NCI-H1048 (cell line): ENCODE measurements at regions not wholly inside any gene's neighbourhood (a gene's known extent, or its start where the extent isn't known, plus 50 kb on each side); places are given as distances from the start of the nearest gene placed in this dataset.
"Not testable (repeated sequence)": the region's sequence is repeated elsewhere in the genome, so short reads cannot be mapped to it uniquely, and the experiment has no call there.

Experiments
- DNase-seq: peaks from one replicate; lab custom pipeline; 2025; lab: John Stamatoyannopoulos, UW

DNA sequence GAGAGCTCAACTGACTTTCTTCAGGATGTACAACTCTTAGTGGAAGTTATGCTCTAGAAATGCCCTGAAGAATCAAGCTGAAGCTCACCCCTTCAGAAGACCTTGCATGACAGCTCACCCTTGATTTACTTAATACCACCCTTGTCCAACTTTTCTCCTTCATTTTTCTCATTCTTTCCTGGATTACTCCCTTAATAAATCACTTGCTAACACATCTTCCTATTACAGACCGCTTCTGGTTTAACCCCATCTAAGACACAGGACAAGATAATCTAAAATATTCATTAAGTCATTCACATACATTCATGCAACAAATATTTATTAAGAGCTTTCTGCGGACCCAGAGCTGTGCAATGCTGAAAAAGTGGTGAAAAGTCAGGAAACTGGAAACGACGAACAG is 630.7 kb upstream of the RORB start:
- DNase-seq = no peak

DNA sequence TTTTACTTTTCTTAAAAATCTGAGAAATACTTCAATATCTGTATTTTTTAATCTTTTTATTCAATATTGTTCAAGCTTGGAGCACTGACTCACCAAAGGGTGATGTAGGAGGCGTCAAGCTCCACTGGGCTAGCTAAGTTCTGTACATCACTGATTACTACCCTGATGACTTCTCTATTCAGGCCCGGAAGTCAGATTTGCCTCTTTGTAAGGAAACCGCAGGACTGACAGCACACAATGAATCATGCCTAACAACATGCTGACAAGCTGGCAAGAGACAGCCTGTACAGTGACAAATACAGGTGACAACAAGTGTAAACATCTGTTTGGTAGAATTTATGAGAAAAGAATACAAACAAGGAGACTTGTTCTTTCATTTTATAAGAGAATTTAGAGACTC is 627.9 kb upstream of the RORB start:
- no peak for DNase-seq

DNA sequence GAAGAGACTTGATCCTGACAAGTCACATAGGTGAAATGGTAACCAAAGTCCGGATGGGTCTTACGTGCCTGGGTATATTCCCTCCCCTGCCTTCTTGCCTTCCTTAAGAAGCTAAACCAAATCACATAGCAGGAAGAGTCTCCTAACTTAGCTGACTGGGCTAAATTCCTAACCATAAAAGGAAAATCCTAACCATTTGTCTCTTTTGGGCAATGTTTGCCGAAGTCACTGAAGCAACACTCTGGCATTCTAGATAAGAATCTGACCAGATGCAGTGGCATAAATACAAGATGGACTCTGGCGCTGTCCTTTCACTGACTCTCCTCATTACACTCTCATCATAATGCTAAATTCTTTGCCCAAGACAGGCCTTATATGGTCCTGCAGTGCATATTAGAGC is 625.5 kb upstream of the RORB start:
- DNase-seq = no peak

DNA sequence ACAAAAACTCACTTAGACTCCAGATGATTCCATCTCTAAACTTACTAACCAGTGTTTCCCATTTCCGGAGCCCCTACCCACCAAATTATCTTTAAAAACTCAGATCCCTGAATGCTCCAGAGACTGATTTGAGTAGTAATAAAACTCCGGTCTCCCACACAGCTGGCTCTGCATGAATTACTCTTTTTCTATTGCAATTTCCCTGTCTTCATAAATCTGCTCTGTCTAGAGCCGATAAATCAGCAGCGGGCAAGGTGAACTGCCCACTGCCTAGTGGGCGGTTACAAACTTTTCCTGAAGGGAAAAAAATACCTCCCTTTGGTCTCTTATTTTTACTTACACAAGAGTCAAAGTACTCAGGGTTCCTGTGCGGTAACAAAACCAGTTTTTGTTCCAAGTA is 624.4 kb upstream of the RORB start:
- DNase-seq = no peak

DNA sequence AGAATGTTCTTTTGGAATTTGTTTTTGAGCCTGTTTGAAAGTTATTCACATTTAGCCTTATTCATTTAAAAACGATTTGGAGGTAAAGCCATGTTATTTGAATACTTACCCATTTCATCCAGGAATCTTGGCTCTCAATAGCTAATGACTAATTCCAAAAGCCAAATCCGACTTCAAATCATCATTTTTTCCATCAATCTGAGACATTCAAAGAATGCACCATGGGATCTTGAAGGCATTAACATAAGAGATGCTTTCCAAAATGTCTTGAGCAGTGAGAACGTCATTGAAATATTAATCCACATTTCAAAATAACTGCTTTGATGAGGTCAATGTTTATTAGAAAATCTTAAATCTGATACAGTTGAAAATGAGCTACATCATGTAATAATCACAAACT is 617.0 kb upstream of the RORB start:
- no peak for DNase-seq

DNA sequence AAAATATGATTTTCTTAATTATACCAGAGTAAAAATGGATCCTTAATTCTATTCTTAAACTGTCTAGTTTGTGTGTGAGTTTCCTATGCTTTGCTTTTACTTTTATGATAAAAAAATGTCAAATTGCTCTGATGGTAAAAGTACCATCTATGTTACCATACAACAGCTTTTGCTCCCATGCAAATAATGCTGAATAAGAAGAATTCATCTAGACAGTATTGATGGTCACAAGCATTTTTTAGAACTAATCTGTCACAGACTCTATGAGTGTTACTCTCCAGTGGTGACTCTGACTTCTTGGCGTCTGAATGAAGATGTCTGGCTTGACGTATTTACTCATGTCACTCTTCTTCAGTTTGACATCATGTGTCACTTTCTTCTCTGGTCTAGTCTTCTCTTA is 608.1 kb upstream of the RORB start:
- no peak for DNase-seq

DNA sequence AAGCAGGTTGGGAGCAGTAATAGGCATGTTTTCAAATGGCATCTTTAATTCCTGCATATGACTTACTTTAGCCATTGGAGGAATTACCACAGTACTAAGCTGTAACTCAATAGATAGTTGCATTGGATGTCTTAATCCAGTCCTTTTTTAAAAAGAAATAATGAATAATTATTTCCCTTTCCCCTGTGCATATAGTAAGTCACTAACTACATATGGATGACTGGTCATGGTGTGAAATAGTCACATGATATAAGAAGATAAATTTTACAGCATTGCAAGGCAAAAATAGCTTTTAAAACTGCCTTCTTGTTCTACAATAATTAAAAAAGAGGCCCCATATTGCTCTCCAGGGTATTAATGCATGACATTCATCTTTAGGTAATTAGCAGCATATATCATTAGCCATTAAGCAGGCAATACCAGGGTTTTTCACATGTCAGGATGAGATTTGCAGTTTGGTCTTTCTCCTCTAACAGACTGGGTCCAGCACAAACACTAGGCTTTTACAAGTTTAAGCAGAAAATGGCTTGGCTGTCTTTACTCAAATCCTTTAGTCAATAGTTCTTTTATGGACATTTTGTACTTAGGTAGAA is 606.4 kb upstream of the RORB start:
- no peak for DNase-seq

DNA sequence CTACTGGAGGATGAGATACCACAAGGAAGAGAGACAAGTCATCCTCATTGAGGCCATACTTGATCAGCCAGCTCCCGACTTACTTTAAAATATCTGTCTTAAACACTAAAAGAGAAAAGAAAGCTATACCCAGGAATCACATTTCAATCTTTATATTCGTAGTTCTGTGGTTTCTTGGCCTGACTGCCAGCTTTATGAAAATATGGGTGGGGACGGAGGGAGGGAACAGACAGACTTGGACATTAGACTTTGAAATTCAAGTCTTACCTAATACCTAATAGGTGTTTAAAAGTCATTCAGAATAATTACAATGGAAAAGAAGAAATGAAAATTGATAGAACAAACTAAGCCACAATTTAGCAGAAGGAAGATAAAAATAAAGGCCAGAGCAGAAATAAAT is 604.8 kb upstream of the RORB start:
- no peak for DNase-seq

DNA sequence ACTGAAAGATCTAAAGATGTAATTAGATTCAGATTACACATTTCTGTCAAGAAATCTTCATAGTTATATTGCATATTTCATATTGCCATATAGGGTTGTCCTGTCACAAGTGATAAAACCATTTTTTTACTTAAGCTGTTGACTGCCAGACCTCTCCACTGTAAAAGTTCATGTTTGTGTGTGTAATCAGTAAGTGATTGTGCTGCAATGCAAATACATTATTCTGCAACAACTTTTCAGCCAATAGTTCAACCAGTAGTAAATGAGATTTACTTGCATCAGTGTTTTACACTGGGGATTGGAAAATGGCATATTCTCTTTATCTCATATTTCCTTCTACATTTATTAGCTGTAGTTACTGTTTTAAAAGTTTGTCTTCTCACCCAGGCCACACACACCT is 603.9 kb upstream of the RORB start:
- DNase-seq = no peak

DNA sequence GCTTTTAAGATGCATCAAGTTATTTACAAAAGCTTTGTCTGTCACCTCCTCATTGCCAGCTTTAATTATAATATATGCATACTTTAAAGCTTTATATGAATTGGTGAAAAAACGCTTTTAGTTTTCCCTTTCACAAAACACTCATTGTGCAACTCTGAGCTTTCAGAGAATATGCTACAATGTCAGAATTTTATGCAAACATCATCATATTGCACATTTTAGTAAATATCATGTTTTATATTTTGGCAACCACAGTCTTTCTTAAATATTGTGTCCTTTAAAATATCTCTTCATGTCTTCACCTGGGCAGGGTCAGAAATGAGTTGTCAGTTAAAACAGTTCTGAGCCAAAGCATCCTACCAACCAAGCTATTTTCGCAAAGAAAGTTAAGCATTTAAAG is 601.1 kb upstream of the RORB start:
- DNase-seq = no peak

DNA sequence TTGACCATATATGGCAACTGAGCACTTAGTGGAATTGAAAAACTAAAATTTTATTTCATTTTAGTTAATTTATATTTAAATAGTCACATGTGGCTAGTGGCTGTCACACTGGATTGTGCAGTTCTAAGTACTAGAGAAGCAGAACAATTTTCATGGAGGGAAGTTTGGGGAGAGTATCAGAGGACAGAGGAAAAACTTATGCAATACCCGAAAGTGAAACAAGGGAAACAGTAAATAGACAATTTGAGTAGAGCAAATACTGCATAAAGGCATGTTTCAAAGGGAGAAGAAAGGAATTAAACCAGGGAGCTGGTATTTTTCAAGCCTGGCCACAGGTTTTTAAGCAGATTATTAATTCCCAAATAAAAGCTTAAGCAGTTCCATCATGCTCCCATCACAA is 590.5 kb upstream of the RORB start:
- DNase-seq = no peak

DNA sequence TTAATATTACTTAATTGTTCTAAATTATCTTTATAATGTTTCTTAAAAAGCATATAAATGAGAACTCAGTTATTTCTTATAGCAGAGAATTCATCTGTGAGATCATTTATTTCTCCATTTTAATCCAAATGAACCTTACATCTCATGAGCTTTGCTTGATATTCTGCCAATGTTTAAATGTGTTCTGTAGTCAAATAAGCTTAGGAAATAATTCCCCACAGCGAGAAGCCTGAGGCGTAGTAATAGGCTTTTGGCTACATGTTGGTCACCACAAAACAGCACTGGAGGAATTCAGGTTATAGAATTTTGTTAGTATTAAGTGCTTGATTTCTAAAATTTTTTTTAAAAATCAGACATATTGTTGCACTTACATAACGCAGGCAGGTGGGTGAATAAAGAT is 585.3 kb upstream of the RORB start:
- DNase-seq = peak; percentile 24

DNA sequence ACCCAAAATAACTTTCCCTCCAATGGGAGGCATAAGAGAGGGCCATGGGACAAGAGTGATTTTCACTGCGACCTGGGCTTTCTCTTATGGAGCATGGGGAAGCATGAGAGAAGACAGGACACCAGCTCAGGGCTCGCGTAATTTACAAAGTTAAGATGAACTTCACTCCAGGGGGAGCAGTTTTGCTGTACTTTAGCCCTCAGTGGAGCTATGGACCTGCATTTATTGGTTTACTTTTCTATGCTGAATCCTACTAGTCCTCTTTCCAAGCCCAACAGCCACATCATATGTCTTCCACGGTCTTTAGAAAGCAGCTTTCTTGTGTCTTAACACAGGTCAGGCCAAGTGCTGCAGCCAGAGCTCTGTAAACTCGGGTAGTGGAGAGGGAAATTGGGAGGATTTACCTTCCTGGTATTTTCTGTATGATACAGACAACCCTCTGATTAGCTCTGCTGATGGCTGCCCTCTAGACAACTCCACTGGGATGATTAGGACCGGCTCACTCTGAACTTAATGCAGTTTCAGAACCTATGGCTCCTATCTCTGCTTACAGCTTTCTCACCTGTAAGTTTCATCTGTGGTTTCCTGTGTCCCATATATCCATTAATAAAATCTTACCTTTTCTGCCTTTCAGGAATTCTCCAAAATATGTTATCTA is 581.0 kb upstream of the RORB start:
- DNase-seq = no peak

DNA sequence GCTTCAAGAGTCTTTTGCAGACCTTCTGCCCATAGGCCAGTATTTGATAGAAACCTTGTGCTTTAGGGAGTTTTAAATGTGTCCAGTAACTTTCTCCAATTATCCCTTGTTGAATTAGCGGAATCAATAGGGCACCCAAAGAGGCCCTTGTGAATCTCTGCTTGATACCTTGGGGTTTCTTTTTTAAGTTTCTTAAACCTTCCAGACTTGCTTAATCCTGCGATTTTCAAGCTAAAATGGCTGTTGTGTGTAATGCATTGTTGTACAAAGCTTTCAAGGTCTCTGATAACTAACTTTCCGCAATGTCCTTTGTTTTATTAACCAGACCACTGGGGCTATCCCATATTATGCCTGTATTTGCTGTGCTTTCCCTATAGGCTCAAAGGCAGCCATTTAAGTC is 577.4 kb upstream of the RORB start:
- DNase-seq = no peak

DNA sequence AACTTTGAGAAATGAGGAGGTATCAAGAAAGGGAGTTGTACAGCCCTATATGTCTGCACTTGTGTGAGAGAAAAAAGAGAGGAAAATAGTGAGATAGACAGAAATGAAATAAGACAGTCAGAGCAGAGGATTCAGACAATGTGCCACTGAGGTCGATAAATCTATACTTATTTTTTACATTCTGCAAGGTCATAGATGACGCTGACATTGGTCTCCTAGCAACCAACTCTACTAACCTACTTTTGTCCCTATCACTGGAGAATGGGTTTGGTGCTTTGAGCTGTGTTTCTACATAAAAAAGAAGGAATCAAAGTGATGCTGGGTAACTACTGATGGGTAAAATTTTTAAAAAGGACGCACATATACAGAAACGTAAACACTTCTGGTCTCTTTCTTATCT is 573.3 kb upstream of the RORB start:
- DNase-seq = no peak

DNA sequence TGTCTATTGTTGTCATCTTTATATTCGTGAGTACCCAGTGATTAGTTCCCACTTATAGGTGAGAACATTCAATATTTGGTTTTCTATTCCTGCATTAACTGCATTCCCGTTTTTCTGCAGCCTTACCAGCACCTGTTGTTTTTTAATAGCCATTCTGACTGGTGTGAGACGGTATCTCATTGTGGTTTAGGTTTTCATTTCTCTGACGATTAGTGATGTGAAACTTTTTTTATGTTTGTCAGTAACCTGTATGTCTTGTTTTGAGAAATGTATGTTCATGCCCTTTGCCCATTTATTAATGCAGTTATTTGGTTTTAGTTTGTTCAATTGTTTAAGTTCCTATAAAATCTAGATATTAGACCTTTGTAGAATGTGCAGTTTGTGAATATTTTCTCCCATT is 546.0 kb upstream of the RORB start:
- DNase-seq = no peak

DNA sequence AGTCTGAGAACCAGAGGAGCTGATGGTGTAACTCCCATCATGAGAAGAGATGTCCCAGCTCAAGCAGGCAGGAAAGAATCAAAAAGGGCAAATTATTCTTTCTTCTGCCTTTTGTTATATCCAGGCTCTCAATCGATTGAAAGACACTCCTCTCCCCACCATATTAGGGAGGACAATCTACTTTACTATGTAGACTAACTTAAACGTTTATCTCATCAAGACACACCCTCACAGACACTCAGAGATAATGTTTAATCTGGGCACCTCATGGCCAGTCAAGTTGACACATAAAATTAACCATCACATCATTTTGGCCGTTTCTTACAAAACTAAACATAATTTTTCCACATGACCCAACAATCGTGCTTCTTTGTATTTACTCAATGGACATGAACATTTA is 534.3 kb upstream of the RORB start:
- DNase-seq = no peak

DNA sequence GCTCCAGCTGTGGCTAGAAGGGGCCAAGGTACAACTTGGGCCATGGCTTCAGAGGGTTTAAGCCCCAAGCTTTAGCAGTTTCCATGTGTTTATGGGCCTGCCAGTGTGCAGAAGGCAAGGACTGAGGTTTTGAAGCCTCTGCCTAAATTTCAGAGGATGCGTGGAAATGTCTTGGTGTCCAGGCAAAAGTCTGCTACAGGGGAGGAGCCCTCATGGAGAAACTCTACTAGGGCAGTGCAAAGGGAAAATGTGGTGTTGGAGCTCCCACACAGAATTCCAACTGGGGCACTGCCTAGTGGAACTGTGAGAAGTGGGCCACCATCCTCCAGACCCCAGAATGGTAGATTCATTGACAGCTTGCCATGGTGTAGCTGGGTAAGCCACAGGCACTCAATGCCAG is 527.2 kb upstream of the RORB start:
- DNase-seq = no peak

DNA sequence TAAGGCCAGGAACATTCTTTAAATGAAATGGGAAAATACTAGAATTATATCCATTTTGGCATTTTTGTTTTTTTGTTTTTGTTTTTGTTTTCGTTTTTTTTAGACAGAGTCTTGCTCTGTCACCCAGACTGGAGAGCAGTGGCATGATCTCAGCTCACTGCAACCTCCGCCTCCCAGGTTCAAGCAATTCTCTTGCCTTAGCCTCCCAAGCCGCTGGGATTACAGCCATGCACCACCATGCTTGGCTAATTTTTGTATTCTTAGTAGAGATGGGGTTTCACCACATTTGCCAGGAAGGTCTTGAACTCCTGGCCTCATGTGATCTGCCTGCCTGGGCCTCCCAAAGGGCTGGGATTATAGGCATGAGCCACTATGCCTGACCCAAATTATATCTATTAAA is 520.7 kb upstream of the RORB start:
- not testable (repeated sequence) for DNase-seq

DNA sequence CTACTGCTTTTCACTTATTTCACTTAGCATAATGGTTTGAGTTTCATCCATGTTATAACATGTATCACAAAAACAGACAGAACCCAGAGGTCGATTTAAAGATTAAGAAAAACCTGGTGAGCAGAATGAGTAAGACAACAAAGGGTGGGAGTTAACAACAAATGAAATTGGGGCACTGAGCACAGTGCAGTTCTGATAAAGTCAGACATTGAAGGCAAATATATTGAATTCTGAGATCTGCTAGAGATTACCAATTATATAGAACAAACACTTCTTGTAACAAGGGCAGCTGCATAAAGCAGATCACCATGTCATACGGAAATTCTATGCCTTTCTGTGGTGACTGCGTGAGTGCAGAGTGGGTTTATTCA is 517.3 kb upstream of the RORB start:
- no peak for DNase-seq

DNA sequence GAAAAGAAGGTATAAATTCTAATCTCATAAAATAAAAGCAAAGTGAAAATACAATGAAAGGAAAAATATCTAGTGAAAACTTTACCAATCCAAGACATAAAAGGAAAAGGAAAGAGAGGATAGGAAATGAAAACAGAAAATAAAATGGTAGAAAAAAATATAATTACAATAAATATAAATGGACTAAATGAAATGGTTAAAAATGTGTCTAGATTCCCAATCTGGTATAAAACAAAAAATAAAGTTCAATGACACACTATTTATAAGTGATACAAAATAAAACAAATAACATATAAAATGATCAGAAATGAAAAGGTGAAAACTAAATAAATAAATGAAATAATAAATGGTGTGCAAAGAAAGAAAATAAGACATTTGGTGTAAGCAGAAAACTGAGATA is 516.4 kb upstream of the RORB start:
- no peak for DNase-seq

DNA sequence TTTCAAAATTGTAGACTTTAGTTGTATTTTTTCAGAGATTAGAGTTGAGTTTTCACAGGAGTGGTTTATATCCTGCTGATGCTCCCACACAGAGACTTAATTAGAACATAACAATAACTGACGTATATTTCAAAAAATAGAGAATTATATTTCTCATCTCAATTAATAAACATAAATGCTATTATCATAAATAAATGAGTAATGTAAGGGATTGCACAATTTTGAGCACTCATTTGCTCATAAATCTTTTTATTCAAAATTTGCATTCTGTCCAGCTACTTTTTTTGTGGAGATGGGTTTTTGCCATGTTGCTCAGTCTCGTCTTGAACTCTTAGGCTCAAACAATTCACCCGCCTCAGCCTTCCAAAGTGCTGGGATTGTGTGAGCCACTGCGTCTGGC is 515.7 kb upstream of the RORB start:
- no peak for DNase-seq

DNA sequence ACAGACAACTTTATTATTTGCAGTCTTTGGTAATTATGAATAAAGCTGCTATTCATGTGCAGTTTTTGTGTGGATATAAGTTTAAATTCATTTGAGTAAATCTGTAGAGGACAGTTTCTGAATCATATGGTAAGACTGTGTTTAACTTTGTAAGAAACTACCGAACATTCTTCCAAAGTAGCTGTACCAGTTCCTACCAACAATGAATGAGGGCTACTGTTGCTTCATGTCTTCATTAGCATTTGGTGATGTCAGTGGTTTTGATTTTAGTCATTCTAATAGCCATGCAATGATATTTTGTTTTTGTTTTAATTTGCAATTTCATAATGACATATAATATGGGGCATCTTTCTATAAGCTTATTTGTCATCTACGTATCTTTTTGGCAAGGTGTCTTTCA is 501.3 kb upstream of the RORB start:
- no peak for DNase-seq

DNA sequence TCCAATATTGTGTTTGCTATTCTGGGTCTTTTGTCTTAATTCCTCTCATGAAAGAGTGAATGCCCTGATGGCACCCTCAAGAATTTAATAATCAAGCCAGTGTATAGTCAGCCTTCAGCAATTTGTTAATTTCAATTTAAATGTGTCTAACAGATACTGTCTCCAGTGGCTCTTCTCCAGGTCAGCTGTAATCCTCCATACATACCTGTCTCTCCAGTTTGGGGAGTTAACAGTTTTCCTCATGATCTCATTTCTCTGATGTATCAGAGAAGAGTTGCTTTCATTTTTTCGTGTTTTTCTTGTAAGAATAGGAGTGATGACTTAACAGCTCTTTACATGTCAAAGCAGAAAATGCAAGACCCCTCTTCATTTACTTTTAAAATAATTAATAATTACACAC is 500.3 kb upstream of the RORB start:
- DNase-seq = no peak

DNA sequence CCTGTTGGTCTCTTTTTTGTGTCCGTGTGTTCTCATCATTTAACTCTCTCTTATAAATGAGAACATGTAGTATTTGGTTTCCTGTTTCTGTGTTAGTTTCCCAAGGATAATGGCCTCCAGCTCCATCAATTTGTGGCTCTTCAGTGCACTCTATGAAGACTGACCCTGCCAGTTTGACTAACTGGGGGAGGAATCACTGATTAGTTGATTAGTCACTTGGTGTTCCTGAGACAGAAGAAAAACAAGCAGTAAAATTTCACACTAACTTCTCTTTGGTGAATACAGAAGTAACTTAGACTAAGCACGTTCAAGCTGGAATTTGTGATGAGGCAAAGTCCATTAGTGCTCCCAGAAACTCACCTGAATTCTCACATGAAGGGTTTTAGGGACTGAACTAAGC is 495.8 kb upstream of the RORB start:
- DNase-seq = no peak
